ENCODE measurements at regions not wholly inside any gene's neighbourhood (a gene's known extent, or its start where the extent isn't known, plus 50 kb on each side); places are given as distances from the start of the nearest gene placed in this dataset.

- DNase-seq (ENCODE audit: low read depth in 1 of 2, low spot score in 2 of 2), result peak; percentile 29 to 52
- Histone ChIP-seq H3K27me3 (replicated peaks) (peaks cover 62% of the 10 kb centered on the region), H3K4me1 (replicated peaks) (no peaks in the 10 kb centered on the region), H3K27ac (no peak overlapping the region), H3K9me3 (replicated peaks) (no peaks in the 10 kb centered on the region; the same call in 1 of the 2 replicates), H3K4me3 (no peak overlapping the region), H3K36me3 (no peaks in the 10 kb centered on the region)
These were observed 49.7 kb upstream of the BHLHE23 start for GRCh38 chr20:63056236-63057170.

All from SJSA1 (cell line).